GM04504 (cell line): ENCODE measurements at regions not wholly inside any gene's neighbourhood (a gene's known extent, or its start where the extent isn't known, plus 50 kb on each side); places are given as distances from the start of the nearest gene placed in this dataset.

Experiments
- DNase-seq: peaks from one replicate; pipeline ENCODE4 v3.0.0-alpha.2; 2012; ENCODE audit warnings: low read depth

DNA sequence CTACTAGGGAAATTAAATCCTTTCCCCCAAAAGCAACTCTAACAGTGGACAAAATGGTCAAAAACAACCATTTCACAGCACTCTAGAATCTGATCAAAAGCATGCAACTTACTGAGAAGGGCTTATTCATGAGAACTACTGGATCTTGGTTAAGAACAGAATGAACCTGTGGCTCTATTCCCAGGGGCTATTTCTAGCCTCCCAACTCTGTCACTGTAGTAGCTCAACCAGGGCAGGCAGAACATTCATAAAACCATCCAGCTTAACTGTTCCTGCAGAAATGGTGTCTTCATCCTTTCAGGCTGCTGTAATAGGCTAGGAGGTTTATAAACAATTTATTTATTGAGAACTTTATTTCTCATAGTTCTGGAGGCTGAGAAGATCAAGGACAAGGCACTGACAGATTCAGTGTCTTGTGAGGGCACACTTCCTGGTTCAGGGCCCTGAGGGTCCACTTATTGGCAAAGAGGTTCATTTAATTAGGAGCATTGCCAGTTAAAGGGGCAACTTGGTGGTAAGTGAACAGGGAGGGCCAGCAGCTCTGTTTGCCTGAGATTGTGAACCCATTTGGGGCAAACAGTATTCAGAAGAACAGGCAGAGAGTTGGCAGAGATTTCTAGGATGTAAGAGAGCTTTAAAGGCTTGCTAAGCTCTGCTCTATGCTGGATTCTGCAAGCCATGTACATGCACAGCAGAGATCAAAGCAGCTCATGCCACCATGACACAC is 238.5 kb upstream of the FBXL7 start:
- no peak for DNase-seq

DNA sequence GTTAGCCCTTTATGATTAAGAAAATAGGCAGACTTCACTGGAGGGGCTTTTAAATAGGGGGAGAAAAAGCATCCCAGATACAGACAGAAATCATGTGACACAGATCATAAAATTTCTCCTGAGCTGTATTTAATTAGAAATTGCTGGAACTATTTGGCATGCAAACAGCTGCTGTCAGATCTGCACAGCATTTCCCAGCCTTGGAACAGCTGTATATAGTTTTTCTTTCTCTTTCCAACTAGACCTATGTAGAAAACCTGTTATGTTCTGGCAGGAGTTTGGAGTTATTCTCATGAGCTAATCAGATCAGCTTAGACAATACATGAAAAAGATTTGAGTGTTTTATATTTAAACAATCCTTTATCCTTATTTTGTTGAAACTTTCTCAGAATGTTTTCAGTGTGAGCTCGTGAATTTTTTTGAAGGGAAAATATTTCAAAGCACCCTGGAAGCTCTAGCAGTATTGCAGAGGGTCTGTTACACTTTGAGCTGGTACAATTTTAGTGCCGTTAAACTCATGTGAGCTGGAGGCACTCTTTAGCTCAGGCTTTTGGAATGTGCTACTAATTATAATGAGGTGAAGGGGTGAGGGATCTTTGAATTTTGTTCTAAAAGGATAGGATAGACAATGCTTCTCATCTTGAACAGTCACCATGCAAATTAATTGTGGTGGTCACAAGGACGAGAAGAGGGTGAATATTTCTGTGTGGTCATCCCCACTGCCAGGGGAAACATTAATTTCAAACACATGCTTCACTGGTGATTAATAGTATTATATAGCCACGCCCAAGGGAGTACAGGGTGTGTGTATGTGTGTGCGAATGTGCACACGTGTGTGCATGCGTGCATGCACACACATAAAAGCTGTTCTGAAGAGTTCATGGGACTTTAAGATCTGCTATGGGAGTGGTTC is 239.4 kb upstream of the FBXL7 start:
- DNase-seq: no peak

DNA sequence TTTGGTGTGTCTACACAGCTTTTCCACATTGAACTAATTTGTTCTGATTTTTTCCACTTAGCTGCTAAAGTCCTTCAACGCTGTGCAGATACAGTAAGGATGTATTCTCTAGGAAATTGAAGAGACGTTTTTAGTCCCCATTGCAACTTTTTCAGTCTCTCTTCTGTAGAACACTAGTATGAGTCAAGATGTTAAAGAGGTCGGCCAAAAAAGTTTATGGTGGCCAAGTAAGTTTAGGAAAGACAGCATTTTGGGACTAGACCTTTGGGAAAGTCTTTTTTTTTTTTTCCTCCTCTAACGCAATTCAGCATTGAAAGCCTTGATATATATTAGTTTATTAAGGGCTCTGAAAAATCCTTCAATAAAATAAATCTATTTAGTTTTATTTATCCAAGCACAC is 243.5 kb upstream of the FBXL7 start:
- DNase-seq: no peak

DNA sequence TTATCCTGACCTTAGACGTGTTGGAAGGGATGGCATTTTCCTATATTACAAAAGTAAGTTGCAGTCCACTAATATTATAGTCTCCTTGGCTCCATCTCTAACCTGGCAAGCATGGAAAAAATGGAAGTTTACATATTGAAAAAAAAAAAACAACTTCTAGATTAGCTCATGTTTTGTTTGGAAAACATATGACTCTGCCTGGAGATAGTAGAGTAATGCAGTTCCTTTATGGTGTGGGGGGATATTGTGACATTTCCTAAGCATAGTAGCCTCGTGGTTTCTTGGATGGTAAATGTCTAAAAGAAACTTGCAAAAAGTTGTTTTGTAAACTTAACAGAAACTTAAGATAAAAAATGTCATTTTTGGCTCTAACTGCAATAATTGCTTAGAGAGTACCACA is 244.4 kb upstream of the FBXL7 start:
- DNase-seq: no peak

DNA sequence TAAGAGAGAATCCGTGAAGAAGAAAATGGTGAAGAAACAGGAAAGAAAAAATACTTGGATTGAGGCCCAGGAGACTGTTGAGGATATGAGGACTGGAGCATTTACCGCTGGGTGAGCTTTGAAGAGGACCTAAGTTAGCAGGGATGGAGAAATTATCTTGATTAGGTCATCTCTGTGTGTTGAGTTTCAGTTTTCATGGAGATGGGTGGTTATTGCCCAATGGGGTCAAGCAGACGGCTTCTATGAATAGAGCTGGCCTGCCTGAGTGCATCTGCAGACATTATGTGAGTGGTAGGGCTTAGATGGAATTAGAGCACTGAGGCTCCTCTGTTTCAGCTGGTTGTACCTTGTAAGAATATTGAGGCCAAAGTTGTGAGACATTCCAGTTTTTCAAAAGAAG is 245.4 kb upstream of the FBXL7 start:
- DNase-seq: peak; percentile 58

DNA sequence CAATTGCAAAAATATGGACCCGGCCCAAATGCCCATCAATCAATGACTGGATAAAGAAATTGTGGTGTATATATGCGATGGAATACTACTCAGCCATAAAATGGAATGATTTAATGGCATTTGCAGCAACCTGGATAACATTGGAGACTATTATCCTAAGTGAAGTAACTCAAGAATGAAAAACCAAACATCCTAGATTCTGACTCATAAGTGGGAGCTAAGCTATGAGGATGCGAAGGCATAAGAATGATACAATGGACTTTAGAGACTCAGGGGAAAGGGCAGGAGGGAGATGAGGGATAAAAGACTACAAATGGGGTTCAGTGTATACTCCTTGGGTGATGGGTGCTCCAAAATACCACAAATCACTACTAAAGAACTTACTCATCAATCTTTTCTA is 247.6 kb upstream of the FBXL7 start:
- DNase-seq: no peak

DNA sequence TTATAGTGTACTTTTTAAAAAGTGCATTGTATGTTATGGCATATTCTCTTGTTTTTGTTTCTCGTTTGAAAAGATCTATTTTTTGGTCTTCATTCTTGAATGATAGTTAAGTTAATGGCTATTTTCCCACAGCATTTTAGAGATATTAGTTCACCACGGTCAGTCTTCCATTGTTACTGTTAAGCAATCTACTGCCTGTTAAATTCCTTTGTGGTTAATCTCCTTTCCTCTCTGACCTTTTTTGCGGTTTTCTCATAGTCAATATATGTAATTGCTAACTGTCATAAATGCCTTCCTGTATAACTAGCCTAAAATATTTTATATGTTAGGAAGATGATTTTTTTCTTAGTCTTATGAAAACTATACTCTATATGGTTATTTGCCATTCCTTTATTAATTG is 250.8 kb upstream of the FBXL7 start:
- peak; percentile 68 for DNase-seq

DNA sequence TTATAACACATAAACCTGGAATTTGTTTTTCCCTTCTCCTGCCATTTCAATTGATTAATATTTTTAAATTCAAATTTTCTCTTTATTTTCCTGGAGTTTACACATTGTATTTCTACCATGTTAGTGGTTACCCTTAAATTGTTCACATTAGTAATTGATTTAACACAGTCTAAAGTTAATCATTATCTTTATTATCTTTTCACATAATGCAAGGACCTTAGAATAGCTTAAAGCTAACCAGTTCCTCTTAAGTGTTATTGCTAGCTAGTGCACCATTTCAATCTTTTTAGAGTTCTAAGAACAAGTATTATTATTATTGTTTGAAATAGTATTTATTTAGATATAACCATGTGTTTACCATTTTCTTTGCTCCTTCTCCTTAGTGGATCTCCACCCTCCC is 251.2 kb upstream of the FBXL7 start:
- no peak for DNase-seq

DNA sequence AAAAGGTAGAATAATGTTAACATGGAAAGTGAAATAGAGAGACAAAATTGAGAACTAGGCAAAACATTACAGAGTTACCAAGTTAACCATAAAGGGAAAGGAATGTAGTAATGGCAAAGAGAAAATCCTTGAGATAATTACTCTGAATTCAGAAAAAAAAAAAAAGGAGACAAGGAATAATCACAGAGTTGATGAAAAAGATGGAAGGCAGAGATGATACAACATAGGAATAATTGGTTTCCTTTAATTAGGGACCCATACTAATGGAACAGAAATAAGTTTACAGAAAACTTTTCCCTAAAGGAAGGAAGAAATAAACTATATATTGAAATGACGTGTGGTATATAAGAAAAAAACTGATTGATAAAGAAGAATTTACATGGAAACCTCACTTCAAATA is 254.1 kb upstream of the FBXL7 start:
- no peak for DNase-seq

DNA sequence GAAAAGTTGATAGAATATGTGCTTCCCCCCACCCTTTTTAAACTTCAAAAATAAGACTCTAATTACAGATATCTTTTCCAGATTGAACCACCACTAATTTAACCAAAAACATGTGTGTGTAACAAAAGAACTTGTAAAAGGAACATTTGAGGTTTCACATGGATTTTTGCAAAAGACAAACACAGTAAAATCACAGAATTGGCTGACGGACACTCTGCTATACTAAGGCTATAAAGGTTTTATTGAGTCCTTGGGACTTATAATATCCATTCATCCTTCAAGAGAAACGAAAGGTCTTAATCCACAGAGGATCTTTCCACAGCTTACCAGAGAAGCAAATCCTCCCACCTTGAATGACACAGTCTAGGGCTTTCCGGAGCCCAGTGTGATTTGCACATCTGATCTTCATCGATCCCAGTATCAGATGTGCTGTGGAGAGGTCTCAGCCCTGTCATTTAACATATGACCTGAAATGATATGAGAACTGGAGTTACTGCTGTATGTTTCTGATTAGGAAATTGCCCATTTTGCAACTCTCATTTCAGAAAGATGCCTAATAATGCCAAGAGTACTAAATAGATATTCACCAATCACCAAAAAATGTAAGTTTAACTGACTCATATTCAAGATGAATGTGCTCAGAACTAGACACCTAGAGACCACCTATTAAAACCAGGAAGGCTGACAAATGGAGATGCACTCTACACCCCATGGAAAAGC is 256.5 kb upstream of the FBXL7 start:
- no peak for DNase-seq

DNA sequence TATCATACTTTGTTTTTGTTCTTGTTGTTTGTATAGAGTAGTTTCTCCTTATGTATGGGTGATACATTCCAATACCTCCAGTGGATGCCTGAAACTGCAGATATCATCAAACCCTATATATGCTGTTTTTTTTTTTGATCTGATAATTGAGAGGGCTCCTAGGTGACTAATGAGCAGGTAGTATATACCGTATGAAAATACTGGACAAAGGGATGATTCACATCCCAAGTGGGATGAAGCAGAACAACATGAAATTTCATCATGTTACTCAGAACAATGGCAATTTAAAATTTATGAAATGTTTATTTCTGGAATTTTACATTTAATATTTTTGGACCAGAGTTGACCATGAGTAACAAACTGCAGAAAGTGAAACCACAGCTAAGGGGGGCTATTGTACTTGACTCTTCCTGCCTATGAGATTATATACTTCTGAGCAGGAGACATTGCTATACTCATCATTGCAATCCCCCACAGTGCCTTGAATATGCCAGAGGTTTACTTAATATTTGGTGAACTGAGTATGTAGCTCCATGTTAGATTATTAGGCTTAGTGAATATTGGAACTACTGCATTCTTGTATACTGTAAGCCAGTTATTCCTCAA is 258.7 kb upstream of the FBXL7 start:
- DNase-seq: no peak

DNA sequence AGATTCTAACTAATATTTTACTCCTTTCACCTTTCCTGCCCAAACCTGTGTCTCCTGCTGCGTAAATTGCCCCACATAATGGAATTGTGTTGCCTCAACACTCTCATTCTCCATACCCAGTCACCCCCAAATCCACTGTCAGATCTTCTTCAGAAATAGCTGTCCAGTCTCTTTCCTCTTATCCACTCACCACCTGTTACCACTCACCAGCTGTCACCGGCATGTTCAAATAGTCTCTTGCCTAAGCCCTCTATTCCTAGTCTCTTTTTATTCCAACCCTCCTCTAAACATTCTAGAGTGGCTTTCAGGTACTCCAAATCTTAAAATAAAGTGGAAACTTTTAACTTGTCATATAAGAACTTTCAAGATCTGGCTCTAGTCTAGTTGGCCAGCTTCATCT is 262.0 kb upstream of the FBXL7 start:
- DNase-seq: no peak

DNA sequence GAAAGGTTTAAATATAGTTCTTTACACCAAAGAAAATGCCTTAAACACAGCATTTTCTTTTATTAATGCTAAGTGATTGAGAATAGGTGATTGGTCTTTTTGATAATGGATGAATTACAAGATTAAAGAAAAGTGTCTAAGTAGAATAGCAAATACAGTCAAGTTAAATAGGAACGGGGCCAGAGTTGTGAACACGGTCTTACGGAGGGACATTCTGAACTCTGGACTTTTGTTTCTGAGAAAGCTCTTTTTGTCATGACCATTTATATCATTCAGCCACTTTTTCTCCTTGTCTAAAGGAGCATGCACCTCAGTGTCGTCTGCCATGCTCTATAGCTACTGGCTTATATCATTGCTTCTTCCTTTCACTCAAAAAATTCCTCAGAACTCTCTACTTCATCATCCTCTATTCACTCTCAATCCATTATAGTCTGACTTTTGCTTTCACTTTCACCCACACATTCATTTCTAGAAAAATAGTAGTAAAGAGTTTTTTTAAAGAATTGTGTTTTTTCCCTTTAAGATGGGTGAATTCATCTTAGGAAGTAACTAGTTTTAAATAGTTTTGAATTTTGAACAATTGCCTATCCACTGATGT is 263.0 kb upstream of the FBXL7 start:
- no peak for DNase-seq

DNA sequence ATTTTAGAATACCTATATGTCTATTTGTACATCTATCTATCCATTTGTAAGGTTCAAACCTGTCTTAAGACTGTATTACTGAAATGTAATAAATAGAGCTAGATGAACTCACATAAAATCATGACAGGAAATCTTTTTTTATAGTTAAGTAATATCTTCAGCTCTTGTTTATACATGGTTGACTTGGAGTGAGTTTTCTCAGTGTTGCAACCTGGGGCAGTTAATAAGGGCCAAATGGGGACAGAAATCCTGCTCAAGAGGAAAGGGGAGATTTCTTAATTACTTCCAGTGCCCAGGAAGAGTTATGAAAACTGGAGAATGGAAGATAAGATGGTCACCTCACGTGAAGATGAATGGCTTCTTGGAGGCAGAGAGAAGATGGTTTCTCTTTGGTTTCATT is 265.1 kb upstream of the FBXL7 start:
- DNase-seq: no peak

DNA sequence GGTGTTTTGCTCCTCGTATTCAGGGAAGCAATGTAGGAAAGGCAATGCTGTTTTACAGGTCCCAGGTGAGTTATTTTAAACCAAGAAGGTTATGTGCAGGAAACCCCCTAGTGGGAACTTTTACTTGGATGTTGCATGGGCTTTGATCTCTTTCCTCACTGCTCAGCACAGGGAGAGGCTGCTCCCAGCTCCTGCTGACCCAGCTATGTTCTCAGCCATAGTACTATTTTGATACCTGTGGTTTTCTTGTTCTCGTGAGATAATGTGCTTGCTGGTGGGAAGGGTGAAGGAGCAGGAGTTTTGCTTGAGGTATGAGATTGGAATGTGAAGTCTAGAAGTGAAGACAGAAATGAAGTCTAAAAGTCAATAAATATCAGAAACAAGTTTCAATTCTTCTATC is 265.6 kb upstream of the FBXL7 start:
- no peak for DNase-seq

DNA sequence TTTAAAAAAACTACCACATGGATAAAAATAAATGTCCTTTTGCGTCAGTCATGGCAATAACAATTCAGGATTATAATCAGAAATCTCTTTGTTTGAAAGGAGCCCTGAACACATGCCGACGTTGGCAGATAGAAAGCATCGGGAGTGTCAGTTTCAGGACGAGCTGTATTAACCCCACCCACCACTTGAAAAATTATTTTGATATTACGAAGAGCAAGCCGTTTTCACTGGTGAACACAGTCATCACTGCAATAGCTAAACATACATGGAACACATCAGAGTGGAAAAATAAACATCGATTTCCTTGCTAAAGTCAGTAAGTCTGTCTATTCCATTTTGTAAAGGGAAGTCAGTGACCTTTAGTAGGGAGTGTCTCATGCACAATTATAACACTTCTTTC is 266.4 kb upstream of the FBXL7 start:
- DNase-seq: no peak

DNA sequence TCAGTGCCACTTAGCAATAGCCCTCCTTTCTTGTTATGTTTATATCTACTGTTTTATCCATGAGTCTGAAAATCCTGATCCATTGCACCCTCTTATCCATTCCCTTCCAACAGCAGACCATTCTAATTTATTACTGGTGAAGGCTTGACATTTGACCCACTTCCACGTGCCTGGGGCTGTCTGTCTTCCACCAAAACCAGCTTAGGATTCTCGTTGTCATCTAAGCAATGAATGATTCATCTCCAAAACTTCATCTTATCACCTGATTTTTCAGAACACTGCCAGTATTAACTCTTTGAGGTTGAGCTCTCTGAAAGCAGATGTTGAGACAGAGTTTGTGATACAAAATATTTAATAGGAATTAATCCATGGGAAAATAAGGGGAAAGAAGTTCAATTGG is 277.8 kb upstream of the FBXL7 start:
- DNase-seq: no peak

DNA sequence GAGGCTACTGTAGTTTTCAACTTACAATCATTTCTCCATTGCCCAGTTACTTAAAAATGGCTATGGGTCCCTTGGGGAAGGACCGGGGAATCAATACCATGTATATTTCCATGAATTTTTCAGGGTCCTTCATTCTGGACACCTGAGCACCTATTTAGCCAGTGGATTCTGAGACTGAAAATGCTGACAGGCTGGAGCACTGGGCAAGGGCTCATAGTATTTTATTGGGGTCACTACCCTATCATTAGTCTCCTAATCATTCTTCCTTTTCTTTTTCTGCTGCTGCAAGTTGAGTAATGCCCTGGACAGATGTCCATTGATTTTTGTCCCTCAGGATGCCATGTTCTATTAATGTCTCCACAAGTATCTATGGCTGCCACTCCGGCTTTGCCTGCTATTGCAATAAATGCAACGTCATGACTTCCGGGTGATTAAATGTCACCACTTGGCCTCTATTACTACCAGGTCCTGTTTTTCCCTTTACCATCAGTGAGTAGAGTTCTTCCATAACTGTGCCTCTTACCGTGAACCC is 279.3 kb upstream of the FBXL7 start:
- no peak for DNase-seq

DNA sequence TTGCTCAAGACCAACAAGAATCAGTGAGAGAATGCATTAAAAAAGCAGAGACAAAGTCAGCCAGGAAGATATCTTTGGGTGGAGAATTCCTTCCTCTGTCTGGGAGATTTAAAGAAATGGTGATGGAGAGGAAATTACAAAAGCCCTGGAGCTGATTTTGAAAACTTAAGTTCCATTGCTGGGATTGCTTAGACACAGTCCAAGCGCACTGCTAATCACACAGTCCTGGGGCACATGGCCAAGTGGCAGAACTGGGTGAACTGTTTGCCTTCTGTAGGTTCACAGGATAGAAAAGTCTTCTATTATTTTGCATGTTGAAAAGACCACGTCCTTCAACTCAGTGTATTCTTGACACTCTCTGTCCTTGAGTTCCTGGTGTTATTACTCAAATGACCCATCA is 284.9 kb upstream of the FBXL7 start:
- DNase-seq: no peak

DNA sequence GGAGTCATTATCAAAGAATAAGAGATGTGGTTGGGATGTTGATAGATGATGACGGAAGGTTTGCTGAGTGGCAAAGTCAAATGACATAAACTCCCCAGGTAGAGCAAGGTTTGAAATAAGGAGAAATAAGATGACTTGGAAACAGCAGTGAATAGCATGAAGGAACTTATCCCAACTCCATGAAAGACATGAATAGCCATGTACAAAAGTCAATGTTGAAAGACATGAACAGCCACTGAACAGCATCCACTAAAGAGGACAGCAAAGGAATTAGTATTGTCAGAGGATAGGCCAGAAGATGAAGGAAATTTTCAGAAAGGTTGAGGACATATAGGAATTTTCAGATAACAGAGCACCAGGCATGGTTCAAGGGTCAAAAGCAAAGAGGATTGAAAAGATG is 286.0 kb upstream of the FBXL7 start:
- no peak for DNase-seq

DNA sequence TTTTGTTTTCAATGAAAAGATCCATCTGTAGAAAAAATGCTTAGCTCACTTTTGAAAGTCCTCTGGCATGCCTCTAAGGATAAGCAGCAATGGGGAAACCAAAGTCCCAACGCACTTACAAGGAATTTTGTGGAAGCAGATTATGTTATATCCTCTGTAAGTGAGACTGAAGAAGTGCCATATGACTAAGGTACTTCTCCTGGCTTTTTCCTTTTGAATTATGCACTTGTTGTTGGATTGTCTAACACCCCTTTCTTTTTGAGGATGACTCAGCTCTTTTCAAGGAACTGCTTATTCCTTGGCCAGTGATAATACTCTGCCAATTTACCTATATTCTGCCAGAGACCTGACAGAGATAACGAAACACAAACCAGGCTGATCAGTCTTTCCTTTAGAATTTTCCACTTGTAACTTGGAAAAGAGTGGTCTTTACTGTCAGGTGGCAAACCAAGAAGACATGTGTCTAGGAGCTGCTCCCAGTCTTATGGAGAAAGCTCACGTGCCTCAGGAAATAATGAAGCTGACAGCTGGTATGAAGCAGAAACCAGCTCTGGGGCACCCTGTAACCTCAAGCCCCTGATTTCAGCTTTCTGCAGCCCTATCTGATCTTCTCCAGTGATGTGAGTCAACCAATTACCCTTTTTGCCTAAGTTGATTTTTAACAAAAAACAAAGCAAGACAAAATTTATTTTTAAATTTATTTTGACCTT is 290.8 kb upstream of the FBXL7 start:
- no peak for DNase-seq
